ENCODE measurements at regions not wholly inside any gene's neighbourhood (a gene's known extent, or its start where the extent isn't known, plus 50 kb on each side); places are given as distances from the start of the nearest gene placed in this dataset.

- TF ChIP-seq CTCF (IDR thresholded peaks at IDR 0.05; ENCODE audit: poor library complexity) (no peak), EZH2 (IDR thresholded peaks at IDR 0.05; ENCODE audit: borderline replicate concordance) (no peak)
Observed at GRCh38 chr13:82257790-82258507, 1624.3 kb downstream of the SLITRK1 start.

Measured in hepatocyte (in vitro differentiated cells).